ENCODE measurements at regions not wholly inside any gene's neighbourhood (a gene's known extent, or its start where the extent isn't known, plus 50 kb on each side); places are given as distances from the start of the nearest gene placed in this dataset.

DNA sequence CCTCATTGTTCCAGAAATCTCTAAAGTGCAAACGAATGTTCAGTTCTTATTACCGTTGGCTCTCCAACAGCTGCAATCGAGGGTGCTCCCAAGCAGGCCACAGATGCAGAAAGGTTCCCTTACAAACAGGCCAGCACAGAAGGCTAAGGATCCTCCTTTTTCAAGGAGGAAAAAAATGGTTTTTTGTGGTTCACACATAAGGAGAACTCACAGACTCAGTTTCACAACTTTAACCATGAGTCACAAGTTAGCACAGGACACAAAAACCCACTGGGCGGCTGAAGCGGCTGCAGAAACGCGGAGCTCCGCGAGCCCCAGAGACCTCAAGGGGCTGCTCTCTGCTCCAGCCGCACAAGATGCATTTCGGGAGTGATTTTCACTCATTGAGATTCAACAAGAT is 98.2 kb upstream of the PRR5 start:
- TF ChIP-seq CTCF (IDR thresholded peaks at IDR 0.05) (no peak), POLR2A (IDR thresholded peaks at IDR 0.05) (no peak)

All from tibial nerve (tissue), 3 donors.